Coronary artery (tissue), 2 donors: ENCODE measurements at regions not wholly inside any gene's neighbourhood (a gene's known extent, or its start where the extent isn't known, plus 50 kb on each side); places are given as distances from the start of the nearest gene placed in this dataset.
"Not testable (repeated sequence)": the region's sequence is repeated elsewhere in the genome, so short reads cannot be mapped to it uniquely, and the experiment has no call there.

Source experiments
- DNase-seq: peaks from one replicate; pipeline ENCODE4 v3.0.0-alpha.2; 2017; ENCODE audit warnings: low spot score
- H3K27ac ChIP-seq, 2 donors: fragments of 200-600 bp; sonication (generic); one replicate each; pipeline ENCODE4 v1.5.1; 2016 to 2019
- H3K4me3 ChIP-seq: fragments of 200-600 bp; sonication (generic); 2 replicates; pipeline ENCODE4 v1.5.1; 2016; ENCODE audit warnings: mild to moderate bottlenecking, moderate library complexity
- CTCF ChIP-seq: fragments of 200-600 bp; sonication (generic); IDR thresholded peaks from one replicate; pipeline ENCODE4 v1.5.1; 2019; ENCODE audit warnings: antibody characterized with exemption

DNA sequence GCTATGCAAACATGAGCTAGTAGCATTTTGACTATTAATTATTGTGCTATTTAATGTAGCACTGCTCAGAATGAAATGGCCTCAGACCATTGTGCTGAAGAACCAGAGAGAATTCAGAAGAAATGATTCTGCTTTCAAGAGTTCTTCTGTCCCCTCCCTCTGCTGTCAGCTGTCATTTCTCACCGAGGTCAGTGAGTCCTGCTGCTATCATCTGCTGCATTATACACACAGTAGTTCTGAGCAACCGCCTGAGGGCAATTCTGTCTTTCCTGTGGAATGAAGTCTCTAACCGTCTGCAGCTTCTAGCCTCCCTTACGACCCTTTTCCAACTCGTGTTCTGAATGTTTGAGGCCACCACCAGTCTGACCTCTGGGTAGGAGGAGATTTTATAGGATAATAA is 249.4 kb downstream of the HNRNPD start:
- TF ChIP-seq CTCF = no peak
- H3K4me3 ChIP-seq = no peak overlapping the region
- no peak for DNase-seq
- no peak overlapping the region for H3K27ac ChIP-seq

- TF ChIP-seq CTCF = no peak
- no peak overlapping the region for H3K27ac ChIP-seq
- no peak overlapping the region for H3K4me3 ChIP-seq
- no peak for DNase-seq
These were observed 249.9 kb downstream of the HNRNPD start for GRCh38 chr4:82123934-82124333.

DNA sequence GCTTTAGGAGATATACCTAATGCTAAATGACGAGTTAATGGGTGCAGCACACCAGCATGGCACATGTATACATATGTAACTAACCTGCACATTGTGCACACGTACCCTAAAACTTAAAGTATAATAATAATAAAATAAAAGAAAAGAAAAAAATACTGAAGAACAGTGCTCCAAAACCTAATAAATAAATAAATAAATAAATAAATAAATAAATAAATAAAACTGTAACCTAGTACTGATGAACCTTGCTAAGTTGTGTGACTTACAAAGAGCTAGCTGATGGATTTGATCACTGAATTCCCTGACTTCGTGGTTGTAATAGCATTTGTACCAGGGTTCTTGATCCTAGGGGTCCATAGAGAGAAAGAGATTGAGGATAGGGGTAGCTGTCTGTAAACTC is 258.6 kb downstream of the HNRNPD start:
- H3K4me3 ChIP-seq, DNase-seq, H3K27ac ChIP-seq: not testable (repeated sequence)

- no peak overlapping the region for H3K4me3 ChIP-seq
- no peak for TF ChIP-seq CTCF
These were observed 265.3 kb downstream of the HNRNPD start for GRCh38 chr4:82108506-82108905.

GRCh38 chr4:82104578-82104977 is 269.2 kb downstream of the HNRNPD start:
- no peak for DNase-seq
- no peak for TF ChIP-seq CTCF
- Histone ChIP-seq H3K4me3 (no peak overlapping the region), H3K27ac (no peak overlapping the region)

More at GRCh38 chr4:82108506-82108905, 265.3 kb downstream of the HNRNPD start:
- no peak overlapping the region for H3K27ac ChIP-seq
- DNase-seq = no peak

GRCh38 chr4:82099928-82100579 is 273.7 kb downstream of the HNRNPD start:
- Histone ChIP-seq H3K4me3 (no peak overlapping the region), H3K27ac (no peak overlapping the region)
- TF ChIP-seq CTCF = no peak
- DNase-seq = no peak

GRCh38 chr4:82097504-82097903 is 276.3 kb downstream of the HNRNPD start:
- DNase-seq = no peak
- no peak overlapping the region for H3K4me3 ChIP-seq
- no peak overlapping the region for H3K27ac ChIP-seq
- no peak for TF ChIP-seq CTCF
